Ovary (tissue), 7 donors: ENCODE measurements at regions not wholly inside any gene's neighbourhood (a gene's known extent, or its start where the extent isn't known, plus 50 kb on each side); places are given as distances from the start of the nearest gene placed in this dataset.

Experiments used
- DNase-seq, 5 donors: peaks; one replicate each; pipeline ENCODE4 v3.0.0-alpha.2; 2019 to 2020
- H3K27ac ChIP-seq, 2 donors: fragments of 200-600 bp; one replicate each; pipeline versions ENCODE4 v1.5.1 to v1.8.0; 2019 to 2022
- H3K27me3 ChIP-seq: fragments of 200-600 bp; one replicate; pipeline ENCODE4 v1.8.0; 2022
- H3K36me3 ChIP-seq: fragments of 200-600 bp; sonication (generic); one replicate; pipeline ENCODE4 v1.5.1; 2019
- H3K4me1 ChIP-seq: one replicate; pipeline ENCODE4 v1.8.1; 2013; ENCODE audit warnings: mild to moderate bottlenecking, moderate library complexity; ENCODE audit not compliant: insufficient read depth
- H3K4me3 ChIP-seq: fragments of 200-600 bp; sonication (generic); one replicate; pipeline ENCODE4 v1.5.1; 2017
- H3K9me3 ChIP-seq, 2 donors: fragments of 200-600 bp in 1 of 2; sonication (generic) in 1 of 2; one replicate each; pipeline versions ENCODE4 v1.5.1 to v1.8.1; 2013 to 2019; ENCODE audit warnings: mild to moderate bottlenecking in 1 of 2, moderate library complexity in 1 of 2
- CTCF ChIP-seq, 3 donors: fragments of 450-650 bp in 2 of 3; fragments of 200-600 bp in 1 of 3; IDR thresholded peaks; one replicate each; pipeline versions ENCODE4 v1.5.1 to v1.8.0; 2016 to 2022; ENCODE audit warnings: antibody characterized with exemption in 3 of 3, mild to moderate bottlenecking in 1 of 3
- EP300 ChIP-seq: sonication (generic); formaldehyde crosslinking; IDR thresholded peaks from one replicate; pipeline ENCODE4 v1.6.1; 2017; ENCODE audit warnings: antibody characterized with exemption
- POLR2A ChIP-seq: fragments of 450-650 bp; IDR thresholded peaks from one replicate; pipeline ENCODE4 v1.6.1; 2017; ENCODE audit warnings: antibody characterized with exemption, mild to moderate bottlenecking, moderate library complexity
- WGBS, 3 donors: extraction: QIAGEN DNeasy Blood & Tissue Kit in 1 of 3; methylation state at CpG; one replicate each; pipeline versions ENCODE4 v1.1.5 to v1.1.7; 2013 to 2017; 5-methylcytosine and 5-hydroxymethylcytosine counted together
- intact Hi-C, 4 donors: fragments of 100-400 bp; cut with DNase I; formaldehyde crosslinking; loops; one replicate each; pipeline versions ENCODE4 v1.11.0 to v1.15.1; 2022 to 2023
- donor health status: DM: no; HTN: no; CAD: no; lungs with moderate emphysema.
- donor health status: DM: no; HTN: no; CAD: no.
- donor health status: Bipolar disorder and iron deficiency.
- donor health status: DM: no; HTN: no; CAD: no.
- donor health status: DM: yes; HTN: yes; CAD: no.

DNA sequence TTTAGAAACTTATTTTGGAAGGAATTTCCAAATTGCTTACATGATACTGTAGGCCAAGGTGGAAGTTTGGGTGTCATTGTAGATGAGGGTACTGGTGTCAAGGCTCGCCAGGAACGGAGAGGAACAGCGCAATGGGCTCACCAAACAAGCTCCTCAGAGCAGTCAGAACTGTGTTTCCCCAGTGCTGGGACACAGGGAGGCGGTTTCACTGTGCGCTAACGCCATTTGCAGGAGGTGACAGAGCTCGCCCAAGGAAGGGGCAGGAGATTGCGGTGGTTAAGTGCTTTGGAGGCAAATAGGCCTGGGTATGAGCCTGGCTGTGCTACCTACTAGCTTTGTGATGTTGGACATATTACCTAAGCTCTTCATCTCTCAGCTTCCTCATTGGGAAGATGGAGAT, 57.3 kb downstream of the HHEX start:
- no peak for DNase-seq
- Histone ChIP-seq H3K9me3 (no peaks in the 10 kb centered on the region), H3K27ac (no peak overlapping the region), H3K36me3 (no peaks in the 10 kb centered on the region), H3K4me3 (no peak overlapping the region), H3K27me3 (no peaks in the 10 kb centered on the region), H3K4me1 (no peaks in the 10 kb centered on the region)
- intact Hi-C loops, result no loop called here
- 91 to 96% (median 93%) methylated on average over 8 of the region's 8 CpGs for WGBS, 3 donors
- TF ChIP-seq EP300, result no peak
- TF ChIP-seq POLR2A, result no peak
- no peak for TF ChIP-seq CTCF (IDR thresholded peaks at IDR 0.05)

DNA sequence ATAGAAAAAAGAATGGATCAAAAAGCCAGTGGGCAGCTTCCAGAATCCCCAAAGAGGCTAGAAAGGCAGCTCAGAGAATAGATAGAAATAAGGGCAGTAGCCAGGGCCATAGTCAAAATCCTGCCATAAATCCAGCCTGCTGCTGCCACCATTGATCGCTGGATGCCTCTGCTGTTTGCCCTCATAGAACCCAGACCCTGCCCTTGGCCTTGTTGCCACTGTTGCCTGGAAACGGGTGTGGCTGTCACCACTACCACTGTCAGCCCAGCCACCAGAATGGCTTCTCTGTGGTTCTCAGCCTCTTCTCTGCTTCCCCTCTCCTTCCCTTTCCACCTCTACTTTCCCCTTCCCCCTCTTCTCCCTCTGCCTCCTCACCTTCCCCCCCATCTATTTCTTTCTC, 57.8 kb downstream of the HHEX start:
- Histone ChIP-seq H3K36me3 (no peaks in the 10 kb centered on the region), H3K4me3 (no peak overlapping the region), H3K9me3 (no peaks in the 10 kb centered on the region), H3K27ac (no peak overlapping the region), H3K27me3 (no peaks in the 10 kb centered on the region), H3K4me1 (no peaks in the 10 kb centered on the region)
- intact Hi-C loops, result no loop called here
- TF ChIP-seq EP300, result no peak
- TF ChIP-seq POLR2A, result no peak
- no peak for TF ChIP-seq CTCF (IDR thresholded peaks at IDR 0.05)
- 74 to 87% (median 84%) methylated on average over 2 of the region's 2 CpGs for WGBS, 3 donors
- no peak for DNase-seq

GRCh38 chr10:92750791-92751533, 61.2 kb downstream of the HHEX start:
- no peak for DNase-seq
- Histone ChIP-seq H3K9me3 (no peaks in the 10 kb centered on the region), H3K27me3 (no peaks in the 10 kb centered on the region), H3K36me3 (no peaks in the 10 kb centered on the region), H3K4me3 (no peak overlapping the region), H3K27ac (no peak overlapping the region), H3K4me1 (no peaks in the 10 kb centered on the region)
- TF ChIP-seq CTCF (IDR thresholded peaks at IDR 0.05) (no peak), EP300 (no peak), POLR2A (no peak)
- WGBS, 3 donors, result 48 to 58% (median 53%) methylated on average over 9 of the region's 9 CpGs
- intact Hi-C loops, result no loop called here

GRCh38 chr10:92751534-92751811, 61.7 kb downstream of the HHEX start:
- H3K4me3 ChIP-seq, result no peak overlapping the region
- no peaks in the 10 kb centered on the region for H3K9me3 ChIP-seq
- H3K36me3 ChIP-seq, result no peaks in the 10 kb centered on the region
- H3K27me3 ChIP-seq, result no peaks in the 10 kb centered on the region
- H3K27ac ChIP-seq, result no peak overlapping the region
- WGBS, 3 donors, result 63 to 74% (median 72%) methylated on average over 2 of the region's 2 CpGs
- intact Hi-C loops, result no loop called here
- TF ChIP-seq EP300 (no peak), CTCF (IDR thresholded peaks at IDR 0.05) (no peak), POLR2A (no peak)
- DNase-seq, result no peak
- H3K4me1 ChIP-seq, result no peaks in the 10 kb centered on the region
